WTC11 (cell line): ENCODE measurements at regions not wholly inside any gene's neighbourhood (a gene's known extent, or its start where the extent isn't known, plus 50 kb on each side); places are given as distances from the start of the nearest gene placed in this dataset.

Experiments
- ATAC-seq: fragments of 200-7000 bp; cut with Tn5 transposase; 2 replicates; pipeline ENCODE4 v1.10.0; 2021; ENCODE audit warnings: mild to moderate bottlenecking, moderate library complexity
- CTCF ChIA-PET: fragments of 300-600 bp; sonication (Branson Sonifier 250); formaldehyde crosslinking; loops from one replicate; lab custom pipeline; 2021; ENCODE audit warnings: antibody characterized with exemption; lab: Charles Lee
- POLR2A ChIA-PET: fragments of 350-600 bp; sonication (Branson Sonifier 250); formaldehyde crosslinking; loops from one replicate; lab custom pipeline; 2021; ENCODE audit warnings: antibody characterized with exemption; lab: Charles Lee
- DNase-seq: peaks from one replicate; pipeline ENCODE4 v3.0.0; 2021; ENCODE audit warnings: low spot score
- H3K27ac Mint-ChIP-seq: 2 replicates; pipeline ENCODE4 v1.8.0; 2021; ENCODE audit warnings: mixed read lengths
- H3K27me3 Mint-ChIP-seq: 2 replicates; pipeline ENCODE4 v1.8.0; 2021; ENCODE audit warnings: low read depth, mild to moderate bottlenecking, moderate library complexity, mixed read lengths
- H3K36me3 Mint-ChIP-seq: 2 replicates; pipeline ENCODE4 v1.8.0; 2021; ENCODE audit warnings: mixed read lengths
- H3K4me1 Mint-ChIP-seq: 2 replicates; pipeline ENCODE4 v1.8.0; 2022; ENCODE audit warnings: mixed read lengths
- H3K4me3 Mint-ChIP-seq: 2 replicates; pipeline ENCODE4 v1.8.0; 2021; ENCODE audit warnings: mild to moderate bottlenecking, moderate library complexity, mixed read lengths
- H3K9me3 Mint-ChIP-seq: 2 replicates; pipeline ENCODE4 v1.8.0; 2021; ENCODE audit warnings: mixed read lengths
- ELF4 ChIP-seq: sonication (generic); formaldehyde crosslinking; IDR thresholded peaks from 2 replicates; pipeline ENCODE4 v1.8.1; 2022; ENCODE audit warnings: low read depth, mild to moderate bottlenecking, moderate library complexity, missing genetic modification reagents
- GABPB1 ChIP-seq: sonication (generic); formaldehyde crosslinking; IDR thresholded peaks from 2 replicates; pipeline ENCODE4 v1.8.1; 2023; ENCODE audit warnings: mild to moderate bottlenecking, missing genetic modification reagents
- GTF2I ChIP-seq: fragments of 250-450 bp; sonication (Bioruptor Pico); conservative IDR thresholded peaks from 2 replicates; pipeline ENCODE4 v1.4.0; 2021; ENCODE audit warnings: mild to moderate bottlenecking
- HMGA2 ChIP-seq: fragments of 250-450 bp; sonication (Bioruptor Pico); IDR thresholded peaks from 2 replicates; pipeline ENCODE4 v1.4.0; 2021; ENCODE audit warnings: mild to moderate bottlenecking, moderate library complexity
- MXD4 ChIP-seq: fragments of 250-450 bp; sonication (Bioruptor Pico); IDR thresholded peaks from 2 replicates; pipeline ENCODE4 v1.8.0; 2021; ENCODE audit warnings: mild to moderate bottlenecking, moderate library complexity, borderline replicate concordance
- MYBL2 ChIP-seq: sonication (generic); formaldehyde crosslinking; IDR thresholded peaks from 2 replicates; pipeline ENCODE4 v1.8.1; 2023; ENCODE audit warnings: mild to moderate bottlenecking, moderate library complexity, missing genetic modification reagents
- OVOL2 ChIP-seq: fragments of 250-450 bp; sonication (Bioruptor Pico); IDR thresholded peaks from 2 replicates; pipeline ENCODE4 v1.9.0; 2021; ENCODE audit warnings: mild to moderate bottlenecking, borderline replicate concordance
- SOX15 ChIP-seq: fragments of 250-450 bp; sonication (Bioruptor Pico); IDR thresholded peaks from 2 replicates; pipeline ENCODE4 v1.9.0; 2021; ENCODE audit warnings: mild to moderate bottlenecking
- TCF7 ChIP-seq: sonication (generic); formaldehyde crosslinking; IDR thresholded peaks from 2 replicates; pipeline ENCODE4 v1.8.0; 2022; ENCODE audit warnings: mild to moderate bottlenecking, low read depth, missing genetic modification reagents, moderate library complexity
- ZBTB21 ChIP-seq: sonication (generic); formaldehyde crosslinking; IDR thresholded peaks from 2 replicates; pipeline ENCODE4 v1.8.1; 2023; ENCODE audit warnings: mild to moderate bottlenecking, missing genetic modification reagents, borderline replicate concordance
- TF ChIP-seq, protein P1 (sequence below): sonication (generic); formaldehyde crosslinking; IDR thresholded peaks from 2 replicates; pipeline ENCODE4 v1.8.1; 2022; ENCODE audit warnings: mild to moderate bottlenecking, missing genetic modification reagents, moderate library complexity, borderline replicate concordance
- TF ChIP-seq, protein P2 (sequence below): fragments of 250-450 bp; sonication (Bioruptor Pico); IDR thresholded peaks from 2 replicates; pipeline ENCODE4 v1.8.0; 2021; ENCODE audit warnings: mild to moderate bottlenecking
- TF ChIP-seq, protein P3 (sequence below): sonication (generic); formaldehyde crosslinking; IDR thresholded peaks from 2 replicates; pipeline ENCODE4 v1.8.1; 2022; ENCODE audit warnings: low read depth, missing genetic modification reagents, borderline replicate concordance
- TF ChIP-seq, protein P4 (sequence below): fragments of 200-600 bp; IDR thresholded peaks from 2 replicates; pipeline ENCODE4 v1.8.0; 2022; ENCODE audit warnings: antibody characterized with exemption
- TF ChIP-seq, protein P5 (sequence below): sonication (generic); formaldehyde crosslinking; IDR thresholded peaks from 2 replicates; pipeline ENCODE4 v1.8.1; 2023; ENCODE audit warnings: mild to moderate bottlenecking, missing genetic modification reagents
- TF ChIP-seq, protein P6 (sequence below): fragments of 250-450 bp; sonication (Bioruptor Pico); IDR thresholded peaks from 2 replicates; pipeline ENCODE4 v1.9.0; 2021; ENCODE audit warnings: moderate library complexity, mild to moderate bottlenecking, inconsistent platforms, borderline replicate concordance
- TF ChIP-seq, protein P7 (sequence below): sonication (generic); formaldehyde crosslinking; conservative IDR thresholded peaks from 2 replicates; pipeline ENCODE4 v1.8.1; 2023; ENCODE audit warnings: mild to moderate bottlenecking, low read depth, missing genetic modification reagents, moderate library complexity
- TF ChIP-seq, protein P8 (sequence below): sonication (generic); formaldehyde crosslinking; IDR thresholded peaks from 2 replicates; pipeline ENCODE4 v1.8.0; 2023; ENCODE audit warnings: mild to moderate bottlenecking, missing genetic modification reagents
- TF ChIP-seq, protein P9 (sequence below): sonication (generic); formaldehyde crosslinking; IDR thresholded peaks from 2 replicates; pipeline ENCODE4 v1.8.1; 2023; ENCODE audit warnings: mild to moderate bottlenecking, missing genetic modification reagents, borderline replicate concordance

DNA sequence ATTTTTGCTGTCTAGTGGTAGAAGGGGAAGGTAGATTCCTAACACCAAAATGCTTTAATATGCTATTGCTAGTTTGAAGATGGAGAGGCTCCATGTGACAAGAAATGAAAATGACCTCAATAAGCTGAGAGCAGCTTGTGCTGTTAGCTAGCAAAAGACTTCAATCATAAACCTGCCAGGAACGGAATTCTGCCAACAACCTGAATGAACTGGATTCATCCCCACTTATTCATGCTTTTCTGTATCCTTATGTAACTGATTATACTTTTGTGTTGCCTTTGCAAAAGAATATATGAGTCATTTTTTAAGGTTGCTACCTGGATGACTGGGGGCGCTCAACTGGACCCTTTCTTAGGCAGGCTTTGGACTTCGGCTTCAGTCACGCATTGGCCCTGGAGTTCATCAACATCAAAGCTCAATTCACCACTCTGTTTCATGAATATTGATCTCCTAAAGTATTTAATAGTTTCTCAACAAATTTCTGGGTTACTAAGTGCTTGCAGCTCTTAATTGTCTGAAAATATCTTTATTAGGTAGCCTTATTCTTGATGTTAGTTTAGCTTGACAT, 97.5 kb upstream of the KCNJ3 start:
- ChIA-PET POLR2A (no interaction called here), CTCF (interaction anchor here (1.3 kb wide), 1 partner anchor 199 kb away, joined by 3 read pairs; no protein-coding TSS in a partner anchor)
- H3K27me3 Mint-ChIP-seq = no peaks in the 10 kb centered on the region
- H3K4me1 Mint-ChIP-seq = peaks cover 19% of the 10 kb centered on the region
- no peaks in the 10 kb centered on the region for H3K36me3 Mint-ChIP-seq
- no peak for ATAC-seq
- no peak for DNase-seq
- no peak overlapping the region for H3K4me3 Mint-ChIP-seq
- H3K27ac Mint-ChIP-seq = no peak overlapping the region
- H3K9me3 Mint-ChIP-seq = peaks cover 6% of the 10 kb centered on the region
- TF ChIP-seq OVOL2 (CRISPR knock-in tag) (no peak), MXD4 (CRISPR knock-in tag) (no peak), MYBL2 (CRISPR knock-in tag) (no peak), GTF2I (CRISPR knock-in tag) (no peak), SOX15 (CRISPR knock-in tag) (no peak), ZBTB21 (CRISPR knock-in tag) (no peak), GABPB1 (CRISPR knock-in tag) (no peak), TCF7 (CRISPR knock-in tag) (no peak), HMGA2 (CRISPR knock-in tag) (no peak), ELF4 (no peak)
- TF ChIP-seq, protein P1, sequence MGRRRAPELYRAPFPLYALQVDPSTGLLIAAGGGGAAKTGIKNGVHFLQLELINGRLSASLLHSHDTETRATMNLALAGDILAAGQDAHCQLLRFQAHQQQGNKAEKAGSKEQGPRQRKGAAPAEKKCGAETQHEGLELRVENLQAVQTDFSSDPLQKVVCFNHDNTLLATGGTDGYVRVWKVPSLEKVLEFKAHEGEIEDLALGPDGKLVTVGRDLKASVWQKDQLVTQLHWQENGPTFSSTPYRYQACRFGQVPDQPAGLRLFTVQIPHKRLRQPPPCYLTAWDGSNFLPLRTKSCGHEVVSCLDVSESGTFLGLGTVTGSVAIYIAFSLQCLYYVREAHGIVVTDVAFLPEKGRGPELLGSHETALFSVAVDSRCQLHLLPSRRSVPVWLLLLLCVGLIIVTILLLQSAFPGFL (CRISPR knock-in tag) = no peak
- TF ChIP-seq, protein P2, sequence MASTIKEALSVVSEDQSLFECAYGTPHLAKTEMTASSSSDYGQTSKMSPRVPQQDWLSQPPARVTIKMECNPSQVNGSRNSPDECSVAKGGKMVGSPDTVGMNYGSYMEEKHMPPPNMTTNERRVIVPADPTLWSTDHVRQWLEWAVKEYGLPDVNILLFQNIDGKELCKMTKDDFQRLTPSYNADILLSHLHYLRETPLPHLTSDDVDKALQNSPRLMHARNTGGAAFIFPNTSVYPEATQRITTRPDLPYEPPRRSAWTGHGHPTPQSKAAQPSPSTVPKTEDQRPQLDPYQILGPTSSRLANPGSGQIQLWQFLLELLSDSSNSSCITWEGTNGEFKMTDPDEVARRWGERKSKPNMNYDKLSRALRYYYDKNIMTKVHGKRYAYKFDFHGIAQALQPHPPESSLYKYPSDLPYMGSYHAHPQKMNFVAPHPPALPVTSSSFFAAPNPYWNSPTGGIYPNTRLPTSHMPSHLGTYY = no peak
- TF ChIP-seq, protein P3, sequence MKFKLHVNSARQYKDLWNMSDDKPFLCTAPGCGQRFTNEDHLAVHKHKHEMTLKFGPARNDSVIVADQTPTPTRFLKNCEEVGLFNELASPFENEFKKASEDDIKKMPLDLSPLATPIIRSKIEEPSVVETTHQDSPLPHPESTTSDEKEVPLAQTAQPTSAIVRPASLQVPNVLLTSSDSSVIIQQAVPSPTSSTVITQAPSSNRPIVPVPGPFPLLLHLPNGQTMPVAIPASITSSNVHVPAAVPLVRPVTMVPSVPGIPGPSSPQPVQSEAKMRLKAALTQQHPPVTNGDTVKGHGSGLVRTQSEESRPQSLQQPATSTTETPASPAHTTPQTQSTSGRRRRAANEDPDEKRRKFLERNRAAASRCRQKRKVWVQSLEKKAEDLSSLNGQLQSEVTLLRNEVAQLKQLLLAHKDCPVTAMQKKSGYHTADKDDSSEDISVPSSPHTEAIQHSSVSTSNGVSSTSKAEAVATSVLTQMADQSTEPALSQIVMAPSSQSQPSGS (CRISPR knock-in tag) = no peak
- TF ChIP-seq, protein P4, sequence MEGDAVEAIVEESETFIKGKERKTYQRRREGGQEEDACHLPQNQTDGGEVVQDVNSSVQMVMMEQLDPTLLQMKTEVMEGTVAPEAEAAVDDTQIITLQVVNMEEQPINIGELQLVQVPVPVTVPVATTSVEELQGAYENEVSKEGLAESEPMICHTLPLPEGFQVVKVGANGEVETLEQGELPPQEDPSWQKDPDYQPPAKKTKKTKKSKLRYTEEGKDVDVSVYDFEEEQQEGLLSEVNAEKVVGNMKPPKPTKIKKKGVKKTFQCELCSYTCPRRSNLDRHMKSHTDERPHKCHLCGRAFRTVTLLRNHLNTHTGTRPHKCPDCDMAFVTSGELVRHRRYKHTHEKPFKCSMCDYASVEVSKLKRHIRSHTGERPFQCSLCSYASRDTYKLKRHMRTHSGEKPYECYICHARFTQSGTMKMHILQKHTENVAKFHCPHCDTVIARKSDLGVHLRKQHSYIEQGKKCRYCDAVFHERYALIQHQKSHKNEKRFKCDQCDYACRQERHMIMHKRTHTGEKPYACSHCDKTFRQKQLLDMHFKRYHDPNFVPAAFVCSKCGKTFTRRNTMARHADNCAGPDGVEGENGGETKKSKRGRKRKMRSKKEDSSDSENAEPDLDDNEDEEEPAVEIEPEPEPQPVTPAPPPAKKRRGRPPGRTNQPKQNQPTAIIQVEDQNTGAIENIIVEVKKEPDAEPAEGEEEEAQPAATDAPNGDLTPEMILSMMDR = no peak
- TF ChIP-seq, protein P5, sequence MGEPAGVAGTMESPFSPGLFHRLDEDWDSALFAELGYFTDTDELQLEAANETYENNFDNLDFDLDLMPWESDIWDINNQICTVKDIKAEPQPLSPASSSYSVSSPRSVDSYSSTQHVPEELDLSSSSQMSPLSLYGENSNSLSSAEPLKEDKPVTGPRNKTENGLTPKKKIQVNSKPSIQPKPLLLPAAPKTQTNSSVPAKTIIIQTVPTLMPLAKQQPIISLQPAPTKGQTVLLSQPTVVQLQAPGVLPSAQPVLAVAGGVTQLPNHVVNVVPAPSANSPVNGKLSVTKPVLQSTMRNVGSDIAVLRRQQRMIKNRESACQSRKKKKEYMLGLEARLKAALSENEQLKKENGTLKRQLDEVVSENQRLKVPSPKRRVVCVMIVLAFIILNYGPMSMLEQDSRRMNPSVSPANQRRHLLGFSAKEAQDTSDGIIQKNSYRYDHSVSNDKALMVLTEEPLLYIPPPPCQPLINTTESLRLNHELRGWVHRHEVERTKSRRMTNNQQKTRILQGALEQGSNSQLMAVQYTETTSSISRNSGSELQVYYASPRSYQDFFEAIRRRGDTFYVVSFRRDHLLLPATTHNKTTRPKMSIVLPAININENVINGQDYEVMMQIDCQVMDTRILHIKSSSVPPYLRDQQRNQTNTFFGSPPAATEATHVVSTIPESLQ (CRISPR knock-in tag) = no peak
- TF ChIP-seq, protein P6, sequence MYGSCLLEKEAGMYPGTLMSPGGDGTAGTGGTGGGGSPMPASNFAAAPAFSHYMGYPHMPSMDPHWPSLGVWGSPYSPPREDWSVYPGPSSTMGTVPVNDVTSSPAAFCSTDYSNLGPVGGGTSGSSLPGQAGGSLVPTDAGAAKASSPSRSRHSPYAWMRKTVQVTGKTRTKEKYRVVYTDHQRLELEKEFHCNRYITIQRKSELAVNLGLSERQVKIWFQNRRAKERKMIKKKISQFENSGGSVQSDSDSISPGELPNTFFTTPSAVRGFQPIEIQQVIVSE = no peak
- TF ChIP-seq, protein P7, sequence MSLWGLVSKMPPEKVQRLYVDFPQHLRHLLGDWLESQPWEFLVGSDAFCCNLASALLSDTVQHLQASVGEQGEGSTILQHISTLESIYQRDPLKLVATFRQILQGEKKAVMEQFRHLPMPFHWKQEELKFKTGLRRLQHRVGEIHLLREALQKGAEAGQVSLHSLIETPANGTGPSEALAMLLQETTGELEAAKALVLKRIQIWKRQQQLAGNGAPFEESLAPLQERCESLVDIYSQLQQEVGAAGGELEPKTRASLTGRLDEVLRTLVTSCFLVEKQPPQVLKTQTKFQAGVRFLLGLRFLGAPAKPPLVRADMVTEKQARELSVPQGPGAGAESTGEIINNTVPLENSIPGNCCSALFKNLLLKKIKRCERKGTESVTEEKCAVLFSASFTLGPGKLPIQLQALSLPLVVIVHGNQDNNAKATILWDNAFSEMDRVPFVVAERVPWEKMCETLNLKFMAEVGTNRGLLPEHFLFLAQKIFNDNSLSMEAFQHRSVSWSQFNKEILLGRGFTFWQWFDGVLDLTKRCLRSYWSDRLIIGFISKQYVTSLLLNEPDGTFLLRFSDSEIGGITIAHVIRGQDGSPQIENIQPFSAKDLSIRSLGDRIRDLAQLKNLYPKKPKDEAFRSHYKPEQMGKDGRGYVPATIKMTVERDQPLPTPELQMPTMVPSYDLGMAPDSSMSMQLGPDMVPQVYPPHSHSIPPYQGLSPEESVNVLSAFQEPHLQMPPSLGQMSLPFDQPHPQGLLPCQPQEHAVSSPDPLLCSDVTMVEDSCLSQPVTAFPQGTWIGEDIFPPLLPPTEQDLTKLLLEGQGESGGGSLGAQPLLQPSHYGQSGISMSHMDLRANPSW (CRISPR knock-in tag) = no peak
- TF ChIP-seq, protein P8, sequence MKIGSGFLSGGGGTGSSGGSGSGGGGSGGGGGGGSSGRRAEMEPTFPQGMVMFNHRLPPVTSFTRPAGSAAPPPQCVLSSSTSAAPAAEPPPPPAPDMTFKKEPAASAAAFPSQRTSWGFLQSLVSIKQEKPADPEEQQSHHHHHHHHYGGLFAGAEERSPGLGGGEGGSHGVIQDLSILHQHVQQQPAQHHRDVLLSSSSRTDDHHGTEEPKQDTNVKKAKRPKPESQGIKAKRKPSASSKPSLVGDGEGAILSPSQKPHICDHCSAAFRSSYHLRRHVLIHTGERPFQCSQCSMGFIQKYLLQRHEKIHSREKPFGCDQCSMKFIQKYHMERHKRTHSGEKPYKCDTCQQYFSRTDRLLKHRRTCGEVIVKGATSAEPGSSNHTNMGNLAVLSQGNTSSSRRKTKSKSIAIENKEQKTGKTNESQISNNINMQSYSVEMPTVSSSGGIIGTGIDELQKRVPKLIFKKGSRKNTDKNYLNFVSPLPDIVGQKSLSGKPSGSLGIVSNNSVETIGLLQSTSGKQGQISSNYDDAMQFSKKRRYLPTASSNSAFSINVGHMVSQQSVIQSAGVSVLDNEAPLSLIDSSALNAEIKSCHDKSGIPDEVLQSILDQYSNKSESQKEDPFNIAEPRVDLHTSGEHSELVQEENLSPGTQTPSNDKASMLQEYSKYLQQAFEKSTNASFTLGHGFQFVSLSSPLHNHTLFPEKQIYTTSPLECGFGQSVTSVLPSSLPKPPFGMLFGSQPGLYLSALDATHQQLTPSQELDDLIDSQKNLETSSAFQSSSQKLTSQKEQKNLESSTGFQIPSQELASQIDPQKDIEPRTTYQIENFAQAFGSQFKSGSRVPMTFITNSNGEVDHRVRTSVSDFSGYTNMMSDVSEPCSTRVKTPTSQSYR = no peak
- TF ChIP-seq, protein P9, sequence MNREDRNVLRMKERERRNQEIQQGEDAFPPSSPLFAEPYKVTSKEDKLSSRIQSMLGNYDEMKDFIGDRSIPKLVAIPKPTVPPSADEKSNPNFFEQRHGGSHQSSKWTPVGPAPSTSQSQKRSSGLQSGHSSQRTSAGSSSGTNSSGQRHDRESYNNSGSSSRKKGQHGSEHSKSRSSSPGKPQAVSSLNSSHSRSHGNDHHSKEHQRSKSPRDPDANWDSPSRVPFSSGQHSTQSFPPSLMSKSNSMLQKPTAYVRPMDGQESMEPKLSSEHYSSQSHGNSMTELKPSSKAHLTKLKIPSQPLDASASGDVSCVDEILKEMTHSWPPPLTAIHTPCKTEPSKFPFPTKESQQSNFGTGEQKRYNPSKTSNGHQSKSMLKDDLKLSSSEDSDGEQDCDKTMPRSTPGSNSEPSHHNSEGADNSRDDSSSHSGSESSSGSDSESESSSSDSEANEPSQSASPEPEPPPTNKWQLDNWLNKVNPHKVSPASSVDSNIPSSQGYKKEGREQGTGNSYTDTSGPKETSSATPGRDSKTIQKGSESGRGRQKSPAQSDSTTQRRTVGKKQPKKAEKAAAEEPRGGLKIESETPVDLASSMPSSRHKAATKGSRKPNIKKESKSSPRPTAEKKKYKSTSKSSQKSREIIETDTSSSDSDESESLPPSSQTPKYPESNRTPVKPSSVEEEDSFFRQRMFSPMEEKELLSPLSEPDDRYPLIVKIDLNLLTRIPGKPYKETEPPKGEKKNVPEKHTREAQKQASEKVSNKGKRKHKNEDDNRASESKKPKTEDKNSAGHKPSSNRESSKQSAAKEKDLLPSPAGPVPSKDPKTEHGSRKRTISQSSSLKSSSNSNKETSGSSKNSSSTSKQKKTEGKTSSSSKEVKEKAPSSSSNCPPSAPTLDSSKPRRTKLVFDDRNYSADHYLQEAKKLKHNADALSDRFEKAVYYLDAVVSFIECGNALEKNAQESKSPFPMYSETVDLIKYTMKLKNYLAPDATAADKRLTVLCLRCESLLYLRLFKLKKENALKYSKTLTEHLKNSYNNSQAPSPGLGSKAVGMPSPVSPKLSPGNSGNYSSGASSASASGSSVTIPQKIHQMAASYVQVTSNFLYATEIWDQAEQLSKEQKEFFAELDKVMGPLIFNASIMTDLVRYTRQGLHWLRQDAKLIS (CRISPR knock-in tag) = no peak
